HFF-Myc (cell line): ENCODE measurements at regions not wholly inside any gene's neighbourhood (a gene's known extent, or its start where the extent isn't known, plus 50 kb on each side); places are given as distances from the start of the nearest gene placed in this dataset.

Experiments used
- DNase-seq: peaks from one replicate; pipeline ENCODE4 v3.0.0-alpha.2; 2011; ENCODE audit warnings: low read depth; ENCODE audit errors: extremely low read depth
- H3K4me3 ChIP-seq: replicated peaks from 2 replicates; pipeline ENCODE4 v1.5.1; 2011; ENCODE audit warnings: low read depth, mild to moderate bottlenecking, control low read depth, low read length
- TF ChIP-seq, protein P1 (sequence below): IDR thresholded peaks from 2 replicates; pipeline ENCODE4 v1.5.1; 2012; ENCODE audit warnings: mild to moderate bottlenecking, low read depth, low read length, control low read depth; ENCODE audit errors: missing control alignments

DNA sequence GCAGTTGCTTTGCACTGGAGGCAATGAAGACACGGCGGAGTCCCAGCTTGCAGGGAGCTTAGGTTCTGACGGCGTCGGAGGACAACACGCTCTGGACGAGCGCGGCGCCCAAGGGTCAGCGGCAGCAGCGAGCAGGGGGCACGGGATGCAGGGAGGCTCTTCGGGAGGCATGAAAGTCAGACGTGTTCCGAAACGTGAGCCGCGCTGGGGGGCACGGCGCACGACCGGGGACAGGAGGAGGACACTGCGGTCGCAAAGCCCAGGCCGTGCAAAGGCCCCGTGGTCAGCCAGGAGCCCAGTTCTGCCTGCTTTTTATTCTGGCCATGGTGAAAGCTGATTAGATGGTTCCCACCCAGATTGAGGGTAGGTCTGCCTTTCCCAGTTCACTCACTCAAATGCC is 294.6 kb downstream of the SNAPC1 start:
- TF ChIP-seq, protein P1, sequence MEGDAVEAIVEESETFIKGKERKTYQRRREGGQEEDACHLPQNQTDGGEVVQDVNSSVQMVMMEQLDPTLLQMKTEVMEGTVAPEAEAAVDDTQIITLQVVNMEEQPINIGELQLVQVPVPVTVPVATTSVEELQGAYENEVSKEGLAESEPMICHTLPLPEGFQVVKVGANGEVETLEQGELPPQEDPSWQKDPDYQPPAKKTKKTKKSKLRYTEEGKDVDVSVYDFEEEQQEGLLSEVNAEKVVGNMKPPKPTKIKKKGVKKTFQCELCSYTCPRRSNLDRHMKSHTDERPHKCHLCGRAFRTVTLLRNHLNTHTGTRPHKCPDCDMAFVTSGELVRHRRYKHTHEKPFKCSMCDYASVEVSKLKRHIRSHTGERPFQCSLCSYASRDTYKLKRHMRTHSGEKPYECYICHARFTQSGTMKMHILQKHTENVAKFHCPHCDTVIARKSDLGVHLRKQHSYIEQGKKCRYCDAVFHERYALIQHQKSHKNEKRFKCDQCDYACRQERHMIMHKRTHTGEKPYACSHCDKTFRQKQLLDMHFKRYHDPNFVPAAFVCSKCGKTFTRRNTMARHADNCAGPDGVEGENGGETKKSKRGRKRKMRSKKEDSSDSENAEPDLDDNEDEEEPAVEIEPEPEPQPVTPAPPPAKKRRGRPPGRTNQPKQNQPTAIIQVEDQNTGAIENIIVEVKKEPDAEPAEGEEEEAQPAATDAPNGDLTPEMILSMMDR = no peak
- H3K4me3 ChIP-seq = no peak overlapping the region
- DNase-seq = no peak

- DNase-seq = no peak
Observed at GRCh38 chr14:62062645-62063044, 300.4 kb downstream of the SNAPC1 start.

DNA sequence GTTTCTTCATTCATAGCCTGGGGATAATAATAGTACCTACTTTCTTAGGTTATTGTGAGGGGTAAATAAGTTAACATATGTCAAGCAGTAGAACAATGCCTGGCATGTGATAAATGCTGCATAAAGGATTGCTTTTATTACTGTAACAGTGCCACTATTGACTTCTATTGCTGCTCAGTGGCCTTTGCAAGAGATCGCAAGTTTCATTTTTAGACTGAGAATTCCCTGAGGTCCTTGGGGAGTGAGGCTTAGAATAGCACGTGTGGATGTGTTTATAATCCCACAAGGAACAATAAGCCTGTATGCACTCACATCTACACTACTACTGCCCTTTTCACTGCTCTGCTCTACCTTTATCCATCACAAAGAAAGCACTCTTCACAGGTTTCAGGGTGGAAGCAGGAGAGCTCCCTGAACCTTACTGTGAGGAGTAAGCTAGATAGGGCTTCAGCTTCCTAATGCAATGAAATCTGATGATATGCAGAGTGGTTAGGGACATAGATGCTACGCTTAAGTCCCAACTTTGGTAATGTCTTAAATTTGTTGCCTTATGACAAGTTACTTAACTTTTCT is 302.6 kb downstream of the SNAPC1 start:
- DNase-seq = no peak

More at GRCh38 chr14:62062645-62063044, 300.4 kb downstream of the SNAPC1 start:
- TF ChIP-seq, protein P1 = no peak
- H3K4me3 ChIP-seq = no peak overlapping the region

DNA sequence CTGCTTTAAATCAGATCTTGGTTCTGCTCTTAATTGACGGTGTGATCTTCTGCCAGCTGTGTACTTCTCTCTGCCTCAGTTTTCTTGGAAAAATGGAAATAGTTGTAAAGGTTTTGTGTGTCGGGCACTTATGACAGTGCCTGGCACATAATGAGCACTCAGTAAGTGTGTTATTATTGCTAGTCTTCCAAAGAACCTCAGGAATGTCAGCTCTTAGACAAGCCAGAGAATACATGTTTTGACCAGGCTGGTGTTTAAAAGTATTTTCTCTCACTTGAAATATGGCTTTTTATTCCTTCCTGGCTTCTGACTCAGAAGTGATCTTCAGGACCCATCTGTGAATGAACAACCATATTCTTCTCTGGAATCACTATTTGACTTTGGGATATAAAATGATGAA is 304.1 kb downstream of the SNAPC1 start:
- TF ChIP-seq, protein P1 = no peak
- no peak overlapping the region for H3K4me3 ChIP-seq
- DNase-seq = no peak

More for the DNA sequence above, 302.6 kb downstream of the SNAPC1 start:
- TF ChIP-seq, protein P1 = no peak
- H3K4me3 ChIP-seq = no peak overlapping the region

DNA sequence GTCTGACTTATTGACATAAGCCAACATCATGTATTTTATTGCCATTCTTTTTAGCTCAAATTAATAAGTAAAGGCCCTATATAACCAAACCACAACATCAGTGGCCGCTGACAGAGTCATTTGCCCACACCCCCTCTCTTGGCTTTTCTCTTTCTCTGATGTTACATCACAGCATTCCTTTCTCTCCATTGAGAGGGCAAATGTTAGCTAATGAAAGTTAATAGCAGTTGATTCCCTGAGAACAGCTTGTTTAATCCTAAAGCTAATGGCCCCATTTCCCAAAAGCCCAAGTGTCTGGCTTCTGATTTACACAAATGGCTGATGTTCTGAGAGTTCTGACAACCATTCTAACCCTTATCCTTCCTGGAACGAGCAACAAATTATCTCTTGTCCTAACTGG is 308.8 kb downstream of the SNAPC1 start:
- no peak for DNase-seq
- H3K4me3 ChIP-seq = no peak overlapping the region
- TF ChIP-seq, protein P1 = no peak

- TF ChIP-seq, protein P1 = no peak
- H3K4me3 ChIP-seq = no peak overlapping the region
- DNase-seq = no peak
Observed at GRCh38 chr14:62076368-62076767, 314.1 kb downstream of the SNAPC1 start.
